A172 (cell line): ENCODE measurements at regions not wholly inside any gene's neighbourhood (a gene's known extent, or its start where the extent isn't known, plus 50 kb on each side); places are given as distances from the start of the nearest gene placed in this dataset.
"Not testable (repeated sequence)": the region's sequence is repeated elsewhere in the genome, so short reads cannot be mapped to it uniquely, and the experiment has no call there.

Experiments used
- DNase-seq: peaks from one replicate; pipeline ENCODE4 v3.0.0-alpha.2; 2015; ENCODE audit warnings: low spot score

DNA sequence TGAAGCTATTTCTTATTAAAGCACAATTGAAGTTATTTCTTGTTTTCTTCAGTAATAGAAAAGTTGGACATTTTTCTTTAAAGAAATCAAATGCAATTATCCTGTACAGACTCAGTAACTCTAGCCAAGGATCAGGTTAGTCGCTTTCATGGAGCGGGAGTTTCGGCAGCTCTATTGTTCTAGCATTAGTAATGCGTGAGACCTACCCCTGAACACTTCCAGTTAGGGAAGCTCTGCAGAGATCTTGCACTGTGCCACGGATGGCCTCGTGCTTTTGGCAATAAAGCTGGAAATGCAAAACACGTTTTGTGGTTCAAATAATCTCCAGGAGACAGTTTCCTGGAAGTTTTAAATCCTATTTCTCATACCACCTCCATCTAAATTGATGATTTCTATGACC, 488.4 kb downstream of the SETD4 start:
- no peak for DNase-seq

DNA sequence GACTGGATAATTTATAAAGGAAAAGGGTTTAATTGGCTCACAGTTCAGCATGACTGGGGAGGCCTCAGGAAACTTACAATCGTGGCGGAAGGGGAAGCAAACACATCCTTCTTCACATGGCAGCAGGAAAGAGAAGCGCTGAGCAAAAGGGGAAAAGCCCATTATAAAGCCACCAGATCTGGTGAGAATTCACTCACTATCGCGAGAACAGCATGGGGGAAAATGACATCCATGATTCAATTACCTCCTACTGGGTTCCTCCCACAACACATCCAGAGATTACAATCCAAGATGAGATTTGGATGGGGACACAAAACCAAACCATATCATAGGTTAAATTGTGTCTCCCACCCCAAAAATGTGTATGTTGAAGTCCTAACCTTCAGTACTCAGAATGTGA, 491.7 kb downstream of the SETD4 start:
- no peak for DNase-seq

DNA sequence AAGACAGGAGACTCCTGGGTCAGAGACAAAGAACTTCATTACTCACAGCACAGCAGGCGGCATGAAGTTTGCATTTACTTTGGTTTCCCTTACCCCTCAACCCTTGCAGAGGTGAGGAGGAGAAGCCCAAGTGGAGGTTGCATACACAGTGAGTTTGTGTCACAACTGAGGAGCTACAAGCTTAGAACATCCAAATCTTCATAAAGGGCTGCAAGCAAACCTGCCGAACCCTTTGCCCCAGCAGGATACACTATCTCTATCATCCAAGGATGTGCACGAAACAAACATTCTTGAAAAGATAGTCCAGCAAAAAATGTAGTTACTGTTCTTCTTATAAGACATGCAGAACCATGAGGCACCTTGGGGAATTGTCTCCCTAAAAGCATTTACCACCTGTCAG, 493.5 kb downstream of the SETD4 start:
- no peak for DNase-seq

DNA sequence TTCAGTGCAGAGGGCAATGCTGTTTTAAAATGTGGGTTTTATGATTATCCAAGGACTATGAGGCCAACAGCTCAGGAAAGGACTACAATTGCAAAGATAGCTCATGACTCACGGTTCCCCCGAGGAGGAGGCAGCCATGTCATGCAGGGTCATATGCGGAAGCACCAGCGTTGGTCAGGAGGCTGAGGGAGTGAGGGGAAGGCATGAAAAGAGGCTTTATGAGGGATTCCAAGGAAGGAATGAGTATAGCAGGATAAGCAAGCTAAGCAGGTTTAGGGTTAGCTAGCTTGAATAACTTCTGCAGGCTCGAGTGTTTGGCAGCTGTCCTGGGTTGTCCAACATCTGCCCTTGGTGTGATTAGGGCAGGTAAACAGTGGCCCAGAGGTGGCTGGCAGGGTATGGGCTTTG, 495.1 kb downstream of the SETD4 start:
- peak; percentile 89 for DNase-seq

DNA sequence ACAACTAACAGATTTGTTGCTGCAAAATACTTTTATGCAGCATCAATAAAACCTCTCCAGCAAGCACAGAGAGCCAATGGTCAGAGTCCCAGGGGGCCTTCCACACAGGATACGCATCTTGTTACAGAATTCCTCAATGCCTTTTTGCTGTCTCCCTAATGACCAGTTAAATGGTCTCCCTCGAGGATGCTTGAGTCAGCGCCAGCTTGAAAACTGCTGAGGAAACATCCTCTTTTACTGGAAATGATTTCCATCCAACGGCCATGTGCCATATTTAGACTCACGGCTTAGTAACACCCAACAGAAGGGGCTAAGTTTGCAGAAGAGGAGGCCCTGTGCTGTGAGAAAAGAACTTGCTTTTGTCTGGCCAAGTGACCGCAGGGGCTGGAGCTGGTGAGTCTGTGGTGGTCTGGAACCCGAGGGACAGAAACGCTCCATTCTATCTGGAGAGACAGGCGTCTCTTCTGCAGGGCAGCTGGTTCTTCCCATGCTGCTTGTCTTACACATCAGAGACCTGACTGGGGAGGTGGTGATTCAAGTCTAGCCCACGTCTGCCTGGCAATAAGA, 496.4 kb downstream of the SETD4 start:
- DNase-seq, result peak; percentile 84

DNA sequence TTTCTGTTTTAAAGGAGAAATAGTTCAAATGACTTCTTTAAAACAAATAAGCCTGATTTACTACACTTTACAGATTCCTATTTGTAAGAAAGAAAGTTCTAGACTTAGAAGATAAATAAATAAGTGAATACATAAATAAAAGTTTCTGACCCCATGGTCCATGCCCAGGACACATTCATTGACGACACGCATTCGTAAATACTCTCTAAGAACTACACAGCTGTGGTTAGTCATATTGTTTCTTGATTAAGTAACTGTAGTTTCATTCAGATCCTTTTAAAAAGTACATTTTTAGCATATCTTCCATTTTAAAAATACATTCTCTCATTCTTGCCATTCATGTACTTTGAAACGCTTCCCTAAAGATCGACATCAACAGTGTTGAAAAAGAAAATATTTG, 497.4 kb downstream of the SETD4 start:
- no peak for DNase-seq

DNA sequence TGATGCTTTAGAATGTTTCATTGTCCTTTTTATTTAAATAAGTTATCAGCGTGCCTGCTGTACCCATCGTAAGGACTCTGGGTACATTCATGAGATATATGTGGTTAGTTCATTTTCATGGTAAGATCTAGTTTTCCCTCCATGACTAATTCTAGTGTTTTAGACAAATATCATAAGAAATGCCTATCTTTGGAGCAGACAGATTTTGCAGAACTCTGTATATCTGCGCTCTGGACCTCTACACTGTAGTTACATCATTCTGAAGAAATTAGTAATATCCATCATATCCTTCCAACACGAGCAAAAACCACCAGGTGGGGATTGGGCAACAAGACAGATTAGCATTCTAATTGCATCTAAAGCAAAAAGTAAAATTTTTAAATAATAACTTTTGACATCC, 499.2 kb downstream of the SETD4 start:
- no peak for DNase-seq

DNA sequence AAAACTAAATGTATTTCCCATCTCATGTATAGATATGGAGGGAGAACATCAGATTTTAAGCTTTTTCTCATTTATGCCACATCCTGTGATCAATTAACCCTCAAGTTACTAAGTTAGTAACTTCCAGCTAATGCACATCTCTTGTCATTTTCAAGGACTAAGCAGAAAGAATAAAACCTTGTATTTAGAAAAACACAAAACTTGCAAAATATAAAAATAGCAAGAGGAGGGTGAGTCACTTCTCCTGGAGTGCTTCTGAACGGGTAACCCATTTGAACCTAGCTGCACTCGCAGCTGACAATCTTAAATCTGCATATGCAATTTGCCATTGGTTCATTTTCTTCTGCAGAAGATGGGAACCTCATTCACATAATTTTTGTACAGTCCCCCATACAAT, 500.5 kb downstream of the SETD4 start:
- peak; percentile 57 for DNase-seq

DNA sequence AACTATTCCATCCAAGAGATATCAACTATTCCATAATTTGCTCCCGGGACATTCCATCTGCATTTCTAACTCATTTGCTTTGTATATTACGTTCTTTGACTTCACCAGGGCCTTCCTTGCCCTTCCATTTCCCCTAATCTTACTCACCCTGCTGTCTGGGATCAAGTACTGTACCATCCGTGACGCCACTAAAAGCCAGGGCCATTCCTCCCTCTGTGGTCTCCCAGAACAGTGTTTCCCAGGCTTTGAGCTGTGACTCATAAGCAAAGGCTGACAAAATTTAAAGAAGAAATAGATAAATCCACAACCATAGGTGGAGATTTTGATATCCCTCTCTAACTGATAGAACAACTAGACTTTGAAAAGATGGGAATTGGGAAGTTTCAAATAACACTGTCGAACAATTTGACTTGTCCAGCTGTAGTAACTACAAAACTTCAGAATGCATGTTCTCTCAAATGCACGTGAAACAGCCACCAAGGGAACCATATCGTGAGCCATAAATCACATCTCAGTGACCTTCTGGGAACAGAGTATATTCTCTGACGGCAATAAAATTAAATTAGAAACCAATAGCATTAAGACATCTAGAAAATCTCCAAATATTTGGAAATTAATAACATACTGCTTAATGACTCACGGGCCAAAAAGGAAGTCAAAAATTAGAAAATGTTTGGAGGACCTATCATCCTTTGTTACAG, 501.0 kb downstream of the SETD4 start:
- peak; percentile 98 for DNase-seq

DNA sequence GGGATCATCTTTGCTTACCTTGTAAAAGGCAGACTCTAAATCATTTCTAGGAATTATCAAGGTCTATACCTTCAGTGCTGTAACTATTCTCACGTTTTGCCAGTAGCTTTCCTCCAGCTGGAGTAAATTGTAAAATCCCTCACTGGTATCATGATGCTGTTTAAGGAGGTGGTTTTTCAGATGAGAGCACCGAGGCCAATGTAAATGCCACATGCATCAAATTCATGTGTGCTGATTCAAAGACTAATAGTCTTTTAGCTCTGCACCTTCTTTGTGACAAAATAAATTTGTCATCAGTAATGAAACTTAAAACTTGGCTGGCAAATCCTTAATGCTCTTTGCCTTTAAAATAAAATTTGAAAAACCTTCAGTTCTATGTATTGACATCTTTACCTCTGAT, 503.8 kb downstream of the SETD4 start:
- DNase-seq, result peak; percentile 51

DNA sequence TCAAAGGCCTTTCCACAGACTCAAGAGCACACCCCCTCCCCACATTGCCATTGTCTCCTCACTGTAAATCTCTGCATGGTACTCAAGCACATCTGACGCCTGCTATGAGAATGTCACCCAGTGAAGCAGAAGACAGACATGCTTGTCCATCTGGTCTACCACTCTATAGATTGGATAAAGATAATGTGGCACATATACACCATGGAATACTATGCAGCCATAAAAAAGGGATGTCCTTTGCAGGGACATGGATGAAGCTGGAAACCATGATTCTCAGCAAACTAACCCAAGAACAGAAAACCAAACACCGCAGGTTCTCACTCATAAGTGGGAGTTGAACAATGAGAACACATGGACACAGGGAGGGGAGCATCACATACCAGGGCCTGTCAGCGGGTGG, 503.4 kb upstream of the RUNX1 start:
- DNase-seq, result not testable (repeated sequence)

DNA sequence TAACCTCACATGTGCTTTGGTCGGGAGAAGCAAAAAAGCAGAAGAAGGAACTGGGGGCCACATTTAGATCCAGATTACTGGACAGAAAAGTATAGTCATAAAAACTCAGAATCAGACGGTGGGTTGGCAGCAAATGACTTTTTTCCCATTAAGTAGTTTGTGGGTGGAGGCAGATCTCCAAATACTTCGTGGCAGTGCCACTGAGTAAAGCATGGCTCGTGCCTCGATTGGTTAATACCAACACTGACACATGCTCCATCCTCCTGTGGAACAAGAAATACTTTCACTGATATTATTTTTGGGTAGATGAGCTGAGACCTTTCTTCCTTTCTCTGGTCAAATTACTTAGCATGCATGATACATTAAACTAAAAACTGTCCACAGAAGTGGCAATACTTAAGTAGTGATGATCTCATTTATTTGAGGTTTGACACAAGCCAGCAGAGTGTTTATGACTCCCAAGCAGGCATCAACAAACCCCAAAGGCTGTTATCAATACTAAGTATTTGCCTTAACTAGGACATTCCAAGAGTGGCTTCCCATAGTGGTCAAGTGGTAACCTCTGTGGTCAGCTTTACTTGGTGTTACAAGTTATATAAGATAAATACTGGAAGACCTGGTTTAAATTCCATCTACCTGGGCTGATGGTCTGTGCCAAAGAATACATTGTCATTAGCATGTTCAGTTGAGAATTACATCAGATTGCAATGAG, 500.0 kb upstream of the RUNX1 start:
- DNase-seq, result no peak

DNA sequence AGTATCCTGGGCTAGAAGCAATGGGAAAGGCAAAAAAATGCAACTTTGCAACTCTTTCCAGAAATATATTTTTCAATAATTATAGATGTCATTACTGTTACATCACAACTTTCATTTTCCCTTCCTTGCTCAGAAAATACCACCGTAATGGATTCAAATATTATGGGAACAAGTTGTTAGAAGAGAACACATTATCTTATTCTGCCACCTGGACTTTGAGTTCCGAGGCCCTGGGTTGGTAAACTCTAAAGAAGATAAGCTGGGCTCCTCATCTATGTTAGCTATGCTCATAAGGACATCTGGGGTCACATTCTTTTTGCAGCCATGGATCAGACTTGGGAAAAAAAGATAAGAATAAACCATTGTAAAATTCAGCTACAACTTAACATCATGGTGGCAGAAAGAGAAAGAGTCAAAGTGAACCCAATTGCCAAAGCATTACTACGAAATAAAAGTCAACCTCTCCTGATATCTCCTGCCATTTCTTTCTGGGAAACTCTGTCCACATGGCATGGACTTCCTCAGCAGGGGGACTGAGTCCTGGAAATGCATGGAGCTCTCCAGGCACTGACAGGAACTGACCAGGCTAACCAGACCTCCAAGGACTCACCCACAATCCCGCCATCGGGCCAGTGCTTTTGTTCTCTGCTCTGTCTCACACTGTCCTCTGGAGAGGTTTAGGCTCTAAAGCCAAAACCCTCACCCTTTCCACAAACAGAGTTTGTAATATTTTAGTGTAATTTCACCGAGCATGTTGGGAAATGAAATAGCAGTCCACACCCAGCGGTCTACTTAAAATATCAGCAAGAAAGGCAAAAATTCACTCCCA, 499.1 kb upstream of the RUNX1 start:
- DNase-seq, result no peak

DNA sequence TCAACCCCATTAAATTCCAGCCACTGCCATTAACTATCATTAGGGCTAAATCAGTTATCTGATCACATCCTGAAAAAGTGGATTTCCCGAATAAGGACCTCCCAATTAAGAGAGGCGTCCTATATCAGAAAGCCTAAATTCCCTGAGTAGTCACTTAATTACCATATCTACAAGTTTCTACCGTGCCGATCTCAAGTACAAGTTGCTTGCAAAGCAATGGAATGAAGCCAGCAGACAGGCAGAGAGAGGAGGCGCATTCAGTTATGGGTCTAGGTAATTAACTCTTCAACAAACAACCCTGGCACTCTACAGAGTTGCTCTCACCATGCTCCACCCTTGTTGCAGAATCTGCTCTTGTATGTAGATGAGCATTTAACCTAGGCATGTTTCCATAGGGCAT, 494.6 kb upstream of the RUNX1 start:
- DNase-seq, result no peak

DNA sequence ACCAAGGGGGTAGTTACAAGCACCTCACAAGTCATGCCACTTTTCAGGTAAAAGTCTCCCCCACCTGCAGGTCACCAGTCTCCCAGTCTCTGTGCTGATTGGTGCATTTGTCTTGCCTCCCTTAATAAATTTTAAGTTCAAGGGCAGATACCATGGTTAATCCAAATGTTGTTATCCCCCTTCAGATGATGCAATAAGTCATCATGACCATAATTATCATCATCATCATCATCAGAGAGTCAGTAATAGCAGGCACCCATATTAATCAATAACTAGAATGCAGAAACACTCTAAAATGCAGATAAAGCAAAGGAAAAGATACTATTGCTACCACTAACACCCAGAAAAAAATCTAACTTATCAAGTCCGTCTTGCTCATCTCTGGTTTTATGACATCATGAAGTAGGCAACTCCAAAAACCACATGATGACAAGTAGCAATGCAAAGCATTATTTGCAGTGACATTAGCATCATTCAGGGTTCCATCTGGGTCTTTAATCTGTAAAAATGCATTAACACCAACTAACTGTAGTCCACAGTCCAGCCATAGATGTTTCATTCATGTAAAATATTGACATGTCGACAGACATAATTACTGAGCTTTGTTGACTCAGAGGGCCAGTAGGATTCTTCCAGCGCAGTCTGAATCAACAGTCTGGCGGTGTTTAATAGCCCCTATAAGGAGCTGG, 492.0 kb upstream of the RUNX1 start:
- DNase-seq, result peak; percentile 16

DNA sequence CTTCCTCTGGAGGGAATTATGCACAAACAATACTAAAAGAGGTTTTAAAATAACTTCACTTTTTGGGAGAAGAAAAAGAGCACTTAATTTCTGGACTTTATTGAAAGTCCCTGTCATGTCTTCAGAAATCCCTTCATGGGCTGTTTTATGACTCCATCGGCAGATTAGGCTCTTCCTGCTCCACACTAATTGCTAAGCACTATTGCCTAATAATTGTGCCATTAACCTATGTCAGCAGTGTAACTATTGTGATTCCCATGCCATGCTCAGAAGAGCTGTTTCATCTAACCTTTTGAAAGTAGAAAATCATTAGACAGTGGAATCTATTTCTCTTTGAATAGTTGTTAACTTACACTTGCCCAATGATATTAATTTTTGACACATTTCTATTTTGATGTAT, 489.3 kb upstream of the RUNX1 start:
- DNase-seq, result no peak

DNA sequence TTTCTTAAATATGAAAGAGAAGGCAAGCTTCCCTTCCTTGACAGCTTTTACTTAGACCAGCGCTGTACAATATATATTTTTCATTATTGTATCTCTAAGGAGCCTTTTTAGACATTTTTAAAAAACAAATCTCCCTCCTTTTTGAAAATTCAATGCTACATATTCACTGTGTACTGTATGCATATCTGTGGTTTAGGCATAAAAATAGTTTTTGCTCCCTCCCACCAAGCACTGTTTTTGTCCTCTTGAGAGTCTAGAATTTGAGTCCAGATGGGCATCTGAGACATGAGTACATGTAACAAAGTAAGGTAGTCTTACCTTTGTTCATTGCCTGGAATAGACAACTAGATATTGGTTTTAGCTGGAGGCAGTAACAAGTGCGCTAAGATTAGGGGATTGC, 488.5 kb upstream of the RUNX1 start:
- DNase-seq, result no peak

DNA sequence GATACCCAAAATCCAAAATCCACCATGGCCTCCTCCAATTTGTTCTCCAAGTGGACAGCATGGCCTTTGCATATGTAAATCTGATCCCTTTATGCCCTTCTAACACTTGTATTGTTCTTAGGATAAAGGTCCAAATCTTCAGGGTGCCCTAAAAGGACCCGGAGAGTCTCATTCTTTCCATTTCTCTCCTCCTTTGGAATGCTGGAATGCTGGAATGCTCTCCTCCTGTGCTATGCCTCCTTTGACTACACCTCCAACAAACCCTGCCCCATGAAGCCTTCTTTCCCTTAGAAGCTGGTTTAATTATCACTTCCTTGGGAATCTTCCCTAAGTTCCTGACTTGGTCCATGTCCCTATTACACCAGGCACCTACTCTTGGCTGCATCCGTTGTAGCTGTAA, 484.8 kb upstream of the RUNX1 start:
- no peak for DNase-seq

DNA sequence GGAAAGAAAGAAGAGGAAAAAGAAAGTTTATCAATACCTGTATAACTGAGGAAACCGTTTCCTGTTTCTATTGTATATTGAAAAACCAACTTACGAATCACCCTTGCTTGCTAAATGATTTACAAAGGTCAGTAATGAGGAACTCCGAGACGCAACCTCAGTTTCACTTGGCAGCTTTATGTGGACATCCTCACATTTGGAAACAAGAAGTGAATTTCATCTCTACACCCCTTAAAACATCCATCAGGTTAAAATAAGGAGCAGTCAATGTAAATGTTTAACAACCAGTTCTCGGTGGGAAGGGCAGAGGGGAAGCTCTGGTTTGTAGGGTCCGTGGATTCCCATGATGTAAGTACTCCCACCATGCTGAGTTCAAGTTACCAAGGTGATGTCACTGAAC, 481.7 kb upstream of the RUNX1 start:
- no peak for DNase-seq

DNA sequence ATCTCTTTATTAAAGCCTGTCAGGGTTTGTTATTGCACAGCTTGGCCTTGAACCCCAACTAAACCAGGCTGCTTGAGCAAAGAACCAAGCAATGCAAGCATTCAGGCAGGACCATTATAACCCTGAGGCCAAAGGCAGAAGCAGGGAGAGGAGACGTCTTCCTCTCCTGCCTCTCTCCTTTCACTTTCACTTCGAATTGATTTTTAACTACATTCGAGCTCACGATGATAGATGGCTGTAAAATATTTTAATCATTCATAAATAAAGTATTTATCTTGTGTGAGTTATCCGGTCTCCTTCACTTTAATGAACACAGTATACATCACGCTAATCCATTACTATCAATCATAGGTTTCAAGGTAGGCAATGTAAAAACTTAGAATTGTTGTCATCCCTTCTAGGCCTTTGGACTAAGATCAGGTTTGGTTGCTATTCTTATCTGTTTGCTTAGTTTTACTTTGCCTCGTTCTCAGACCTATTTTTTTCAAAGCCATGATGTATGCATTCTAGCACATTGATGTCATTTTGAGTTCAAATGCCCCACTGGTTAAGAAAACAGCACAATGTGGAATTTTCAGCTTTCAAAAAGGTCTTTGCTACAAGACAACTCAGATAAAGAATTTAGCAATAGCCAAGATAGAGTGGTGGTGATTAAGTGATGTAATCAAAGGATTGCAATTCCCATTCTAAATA, 480.2 kb upstream of the RUNX1 start:
- no peak for DNase-seq
